Trophoblast cell (in vitro differentiated cells and primary cell): ENCODE measurements at regions not wholly inside any gene's neighbourhood (a gene's known extent, or its start where the extent isn't known, plus 50 kb on each side); places are given as distances from the start of the nearest gene placed in this dataset.

Experiments used
- DNase-seq, 2 donors: peaks; one replicate each; pipeline ENCODE4 v3.0.0-alpha.2; 2016
- H2AFZ ChIP-seq: 2 replicates; pipeline ENCODE4 v1.6.1; 2013; ENCODE audit warnings: low read length, moderate library complexity, mild to moderate bottlenecking; ENCODE audit not compliant: insufficient read depth, poor library complexity
- H2AK5ac ChIP-seq: 2 replicates; pipeline ENCODE4 v1.6.1; 2013; ENCODE audit warnings: mild to moderate bottlenecking, low read length
- H2BK120ac ChIP-seq: 2 replicates; pipeline ENCODE4 v1.6.1; 2013; ENCODE audit warnings: low read length, mild to moderate bottlenecking, moderate library complexity; ENCODE audit not compliant: insufficient read depth, poor library complexity
- H2BK12ac ChIP-seq: 2 replicates; pipeline ENCODE4 v1.6.1; 2013; ENCODE audit warnings: mild to moderate bottlenecking, low read length, moderate library complexity
- H2BK5ac ChIP-seq: 2 replicates; pipeline ENCODE4 v1.6.1; 2013; ENCODE audit warnings: low read length, low read depth, moderate library complexity, mild to moderate bottlenecking; ENCODE audit not compliant: poor library complexity
- H3K14ac ChIP-seq: 2 replicates; pipeline ENCODE4 v1.6.1; 2013; ENCODE audit warnings: mild to moderate bottlenecking, low read length
- H3K18ac ChIP-seq: 2 replicates; pipeline ENCODE4 v1.6.1; 2013; ENCODE audit warnings: mild to moderate bottlenecking, low read length
- H3K23ac ChIP-seq: 2 replicates; pipeline ENCODE4 v1.6.1; 2013; ENCODE audit warnings: low read length
- H3K27ac ChIP-seq: 2 replicates; pipeline ENCODE4 v1.5.1; 2013; ENCODE audit warnings: low read depth, mild to moderate bottlenecking, inconsistent platforms, low read length, moderate library complexity
- H3K27me3 ChIP-seq: 2 replicates; pipeline ENCODE4 v1.6.1; 2013; ENCODE audit warnings: inconsistent platforms, mild to moderate bottlenecking, low read length, moderate library complexity; ENCODE audit not compliant: insufficient read depth
- H3K36me3 ChIP-seq, 2 experiments: 1 replicate in 1 of 2; 2 replicates in 1 of 2; pipeline ENCODE4 v1.6.1; 2013; ENCODE audit warnings: low read length in 2 of 2, mild to moderate bottlenecking in 2 of 2, moderate library complexity in 1 of 2; ENCODE audit not compliant: insufficient read depth in 2 of 2, control insufficient read depth in 1 of 2
- H3K4ac ChIP-seq: 2 replicates; pipeline ENCODE4 v1.6.1; 2013; ENCODE audit warnings: low read depth, mild to moderate bottlenecking, low read length, moderate library complexity
- H3K4me1 ChIP-seq, 2 experiments: 1 replicate in 1 of 2; 2 replicates in 1 of 2; pipeline ENCODE4 v1.6.1; 2013; ENCODE audit warnings: low read length in 2 of 2, mild to moderate bottlenecking in 2 of 2, moderate library complexity in 1 of 2; ENCODE audit not compliant: insufficient read depth in 2 of 2, control insufficient read depth in 1 of 2
- H3K4me2 ChIP-seq: 2 replicates; pipeline ENCODE4 v1.6.1; 2013; ENCODE audit warnings: inconsistent platforms, mild to moderate bottlenecking, low read length, moderate library complexity
- H3K4me3 ChIP-seq: 2 replicates; pipeline ENCODE4 v1.5.1; 2013; ENCODE audit warnings: mild to moderate bottlenecking, low read depth, low read length, inconsistent platforms
- H3K79me1 ChIP-seq: one replicate; pipeline ENCODE4 v1.6.1; 2013; ENCODE audit warnings: low read length
- H3K79me2 ChIP-seq: 2 replicates; pipeline ENCODE4 v1.6.1; 2013; ENCODE audit warnings: low read length, mild to moderate bottlenecking; ENCODE audit not compliant: control insufficient read depth, insufficient read depth, poor library complexity
- H3K9ac ChIP-seq: 2 replicates; pipeline ENCODE4 v1.6.1; 2013; ENCODE audit warnings: mild to moderate bottlenecking, low read length
- H3K9me3 ChIP-seq: 2 replicates; pipeline ENCODE4 v1.6.1; 2013; ENCODE audit warnings: low read depth, mild to moderate bottlenecking, control low read depth, inconsistent platforms, low read length; ENCODE audit not compliant: insufficient read depth
- H4K12ac ChIP-seq: 2 replicates; pipeline ENCODE4 v1.6.1; 2013; ENCODE audit warnings: low read depth, mild to moderate bottlenecking, low read length, moderate library complexity
- H4K8ac ChIP-seq: 2 replicates; pipeline ENCODE4 v1.6.1; 2013; ENCODE audit warnings: low read depth, mild to moderate bottlenecking, low read length, moderate library complexity
- H4K91ac ChIP-seq: one replicate; pipeline ENCODE4 v1.6.1; 2013; ENCODE audit warnings: low read depth, mild to moderate bottlenecking, low read length, moderate library complexity
- WGBS: extraction: QIAGEN DNeasy Blood & Tissue Kit; methylation state at CpG from one replicate; pipeline ENCODE4 v1.1.7; 2013; ENCODE audit warnings: missing lambda C conversion rate; ENCODE audit not compliant: insufficient read length, insufficient coverage; ENCODE audit errors: extremely low coverage; 5-methylcytosine and 5-hydroxymethylcytosine counted together

- Histone ChIP-seq H3K9ac (no peak overlapping the region), H2AFZ (no peak overlapping the region), H3K4me3 (no peak overlapping the region), H2BK12ac (no peak overlapping the region), H3K36me3 (no peaks in the 10 kb centered on the region), H3K27ac (no peak overlapping the region), H4K91ac (no peak overlapping the region), H2AK5ac (no peak overlapping the region), H3K14ac (no peak overlapping the region), H3K4me1 (no peaks in the 10 kb centered on the region), H3K4ac (no peak overlapping the region), H3K9me3 (no peaks in the 10 kb centered on the region), H2BK120ac (no peak overlapping the region), H3K79me2 (no peaks in the 10 kb centered on the region), H3K18ac (no peak overlapping the region), H3K27me3 (no peaks in the 10 kb centered on the region), H3K79me1 (no peaks in the 10 kb centered on the region), H4K8ac (no peak overlapping the region), H3K4me2 (no peak overlapping the region), H3K23ac (no peak overlapping the region), H4K12ac (no peak overlapping the region), H2BK5ac (no peak overlapping the region)
- no CpG with 5 or more reads among the region's 4 CpGs for WGBS
- no peak for DNase-seq
Measured at GRCh38 chr14:58697930-58698642, 60.3 kb downstream of the DACT1 start.

DNA sequence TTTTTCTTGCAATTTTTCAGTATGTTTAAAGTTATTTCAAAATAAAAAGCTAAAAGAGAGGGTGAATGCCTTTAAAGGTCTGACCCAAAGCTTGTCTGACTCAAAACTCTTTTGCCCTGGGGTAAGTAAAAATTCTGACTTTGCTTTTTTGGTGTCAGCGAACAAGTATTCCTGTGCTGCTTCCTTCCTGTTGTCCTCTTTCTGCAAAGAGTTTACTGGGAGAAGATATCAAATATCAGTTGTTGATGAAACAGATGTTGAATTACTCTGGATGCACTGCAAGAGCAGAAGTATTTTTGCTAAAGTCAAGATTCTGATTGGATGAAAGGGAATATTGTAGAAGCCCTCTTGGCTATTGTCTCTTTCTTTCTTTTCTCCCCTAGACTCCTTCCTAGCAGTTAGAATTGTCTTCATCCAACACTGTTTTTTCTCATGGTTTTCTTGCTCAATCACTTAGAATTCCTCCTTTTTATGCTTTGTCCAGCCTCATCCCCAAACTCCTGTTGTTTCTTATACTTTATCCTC, 62.0 kb downstream of the DACT1 start:
- H3K79me2 ChIP-seq = no peaks in the 10 kb centered on the region
- H3K4ac ChIP-seq = no peak overlapping the region
- no peak overlapping the region for H3K23ac ChIP-seq
- no peak overlapping the region for H3K27ac ChIP-seq
- H4K8ac ChIP-seq = no peak overlapping the region
- DNase-seq = no peak
- H3K9ac ChIP-seq = no peak overlapping the region
- H3K4me2 ChIP-seq = no peak overlapping the region
- H3K14ac ChIP-seq = no peak overlapping the region
- H3K36me3 ChIP-seq = no peaks in the 10 kb centered on the region
- no peak overlapping the region for H4K12ac ChIP-seq
- WGBS = no CpG with 5 or more reads among the region's 1 CpG
- no peak overlapping the region for H2BK12ac ChIP-seq
- H3K18ac ChIP-seq = no peak overlapping the region
- no peaks in the 10 kb centered on the region for H3K27me3 ChIP-seq
- H2BK120ac ChIP-seq = no peak overlapping the region
- no peak overlapping the region for H2AFZ ChIP-seq
- no peaks in the 10 kb centered on the region for H3K4me1 ChIP-seq
- no peaks in the 10 kb centered on the region for H3K9me3 ChIP-seq
- H4K91ac ChIP-seq = no peak overlapping the region
- no peak overlapping the region for H3K4me3 ChIP-seq
- no peak overlapping the region for H2BK5ac ChIP-seq
- no peak overlapping the region for H2AK5ac ChIP-seq
- H3K79me1 ChIP-seq = no peaks in the 10 kb centered on the region

DNA sequence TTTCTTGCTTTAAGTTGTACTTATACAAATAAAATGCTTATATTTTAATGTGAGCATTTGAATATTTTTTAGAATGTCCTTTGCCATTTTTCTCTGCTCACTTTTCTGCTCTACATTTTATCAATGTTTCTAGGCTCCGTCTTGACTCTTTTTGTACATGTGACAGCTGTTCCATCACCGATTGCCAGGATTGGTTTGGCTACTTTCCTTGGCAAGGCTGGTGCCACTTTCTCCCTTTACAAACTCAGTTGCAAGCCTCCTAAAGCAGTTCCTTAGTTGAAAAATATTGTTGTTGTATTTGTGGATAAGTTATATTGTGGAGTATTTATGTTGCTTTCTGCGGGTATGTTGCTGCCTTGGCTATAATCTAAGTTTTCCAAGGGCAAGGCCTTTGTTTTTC, 63.4 kb downstream of the DACT1 start:
- Histone ChIP-seq H3K4ac (no peak overlapping the region), H4K91ac (no peak overlapping the region), H3K36me3 (no peaks in the 10 kb centered on the region), H2BK12ac (no peak overlapping the region), H3K9ac (no peak overlapping the region), H3K23ac (no peak overlapping the region), H3K14ac (no peak overlapping the region), H3K79me2 (no peaks in the 10 kb centered on the region), H2AK5ac (no peak overlapping the region), H3K4me3 (no peak overlapping the region), H3K18ac (no peak overlapping the region), H2BK5ac (no peak overlapping the region), H2AFZ (no peak overlapping the region), H3K4me1 (no peaks in the 10 kb centered on the region), H4K12ac (no peak overlapping the region), H3K27ac (no peak overlapping the region), H3K79me1 (no peaks in the 10 kb centered on the region), H3K9me3 (no peaks in the 10 kb centered on the region), H2BK120ac (no peak overlapping the region), H4K8ac (no peak overlapping the region), H3K27me3 (no peaks in the 10 kb centered on the region), H3K4me2 (no peak overlapping the region)
- WGBS = 100% methylated on average over 1 of the region's 3 CpGs
- DNase-seq = no peak

- H3K18ac ChIP-seq = no peak overlapping the region
- H3K23ac ChIP-seq = no peak overlapping the region
- H3K9ac ChIP-seq = no peak overlapping the region
- H4K8ac ChIP-seq = no peak overlapping the region
- no peak overlapping the region for H2AFZ ChIP-seq
- no peaks in the 10 kb centered on the region for H3K9me3 ChIP-seq
- no peaks in the 10 kb centered on the region for H3K79me1 ChIP-seq
- H2BK120ac ChIP-seq = no peak overlapping the region
- no peak overlapping the region for H3K14ac ChIP-seq
- H2BK12ac ChIP-seq = no peak overlapping the region
- H4K91ac ChIP-seq = no peak overlapping the region
- H2BK5ac ChIP-seq = no peak overlapping the region
- H3K4ac ChIP-seq = no peak overlapping the region
- H3K27me3 ChIP-seq = no peaks in the 10 kb centered on the region
- no peak overlapping the region for H4K12ac ChIP-seq
- no peak for DNase-seq
- no peak overlapping the region for H3K4me2 ChIP-seq
- H3K27ac ChIP-seq = no peak overlapping the region
- WGBS = no CpG with 5 or more reads among the region's 1 CpG
- no peak overlapping the region for H3K4me3 ChIP-seq
- no peaks in the 10 kb centered on the region for H3K4me1 ChIP-seq
- H2AK5ac ChIP-seq = no peak overlapping the region
- no peaks in the 10 kb centered on the region for H3K36me3 ChIP-seq
- H3K79me2 ChIP-seq = no peaks in the 10 kb centered on the region
Measured at GRCh38 chr14:58701604-58702003, 63.8 kb downstream of the DACT1 start.
